Glomerular visceral epithelial cell (primary cell): ENCODE measurements at regions not wholly inside any gene's neighbourhood (a gene's known extent, or its start where the extent isn't known, plus 50 kb on each side); places are given as distances from the start of the nearest gene placed in this dataset.
"Not testable (repeated sequence)": the region's sequence is repeated elsewhere in the genome, so short reads cannot be mapped to it uniquely, and the experiment has no call there.

Source experiments
- DNase-seq: peaks from one replicate; pipeline ENCODE4 v3.0.0-alpha.2; 2016; ENCODE audit errors: extremely low spot score

- DNase-seq = no peak
These were observed 86.3 kb downstream of the GYPE start for GRCh38 chr4:143819029-143819428.

GRCh38 chr4:143817866-143818265, 87.5 kb downstream of the GYPE start:
- DNase-seq = not testable (repeated sequence)

GRCh38 chr4:143815375-143815774, 90.0 kb downstream of the GYPE start:
- not testable (repeated sequence) for DNase-seq

GRCh38 chr4:143813431-143814154, 91.8 kb downstream of the GYPE start:
- DNase-seq = not testable (repeated sequence)

- DNase-seq = not testable (repeated sequence)
These were observed 91.2 kb upstream of the FREM3 start for GRCh38 chr4:143791693-143792092.

- DNase-seq = not testable (repeated sequence)
These were observed 90.0 kb upstream of the FREM3 start for GRCh38 chr4:143790425-143790824.

GRCh38 chr4:143789618-143790017, 89.1 kb upstream of the FREM3 start:
- not testable (repeated sequence) for DNase-seq

GRCh38 chr4:143784567-143784966, 84.1 kb upstream of the FREM3 start:
- DNase-seq = no peak

GRCh38 chr4:143782521-143782920, 82.0 kb upstream of the FREM3 start:
- DNase-seq = no peak

- DNase-seq = peak; percentile 52
These were observed 73.8 kb upstream of the FREM3 start for GRCh38 chr4:143773998-143774895.

- no peak for DNase-seq
These were observed 70.8 kb upstream of the FREM3 start for GRCh38 chr4:143771269-143771668.

- no peak for DNase-seq
These were observed 67.6 kb upstream of the FREM3 start for GRCh38 chr4:143768007-143768591.

GRCh38 chr4:143763587-143763986, 63.1 kb upstream of the FREM3 start:
- DNase-seq = no peak

GRCh38 chr4:143762511-143762910, 62.0 kb upstream of the FREM3 start:
- DNase-seq = no peak
